KMS-11 (cell line): ENCODE measurements at regions not wholly inside any gene's neighbourhood (a gene's known extent, or its start where the extent isn't known, plus 50 kb on each side); places are given as distances from the start of the nearest gene placed in this dataset.

Source experiments
- H2AFZ ChIP-seq: fragments of 200-600 bp; sonication (generic); 2 replicates; pipeline ENCODE4 v1.6.1; 2016; ENCODE audit warnings: antibody characterized with exemption, mixed run types, low read depth
- H3K27ac ChIP-seq: fragments of 200-600 bp; sonication (generic); 2 replicates; pipeline ENCODE4 v1.6.1; 2016; ENCODE audit warnings: mild to moderate bottlenecking, mixed run types
- H3K27me3 ChIP-seq: fragments of 200-600 bp; sonication (generic); 2 replicates; pipeline ENCODE4 v1.6.1; 2017; ENCODE audit warnings: mild to moderate bottlenecking, low read depth, mixed run types, moderate library complexity; ENCODE audit not compliant: insufficient read depth
- H3K36me3 ChIP-seq: fragments of 200-600 bp; sonication (generic); 2 replicates; pipeline ENCODE4 v1.6.1; 2017; ENCODE audit warnings: mild to moderate bottlenecking, mixed run types; ENCODE audit not compliant: insufficient read depth
- H3K4me1 ChIP-seq: fragments of 200-600 bp; sonication (generic); 2 replicates; pipeline ENCODE4 v1.6.1; 2016; ENCODE audit warnings: mild to moderate bottlenecking, low read depth, mixed run types; ENCODE audit not compliant: poor library complexity, severe bottlenecking
- H3K4me2 ChIP-seq: fragments of 200-600 bp; sonication (generic); 2 replicates; pipeline ENCODE4 v1.7.0; 2016; ENCODE audit warnings: mild to moderate bottlenecking, mixed run types
- H3K4me3 ChIP-seq: fragments of 200-600 bp; sonication (generic); IDR thresholded peaks from 2 replicates; pipeline ENCODE4 v1.6.1; 2017; ENCODE audit warnings: low read depth, low read length, mixed read lengths; ENCODE audit not compliant: insufficient read depth
- H3K79me2 ChIP-seq: fragments of 200-600 bp; sonication (generic); 2 replicates; pipeline ENCODE4 v1.6.1; 2016; ENCODE audit warnings: low read depth, mixed run types; ENCODE audit not compliant: insufficient read depth
- H3K9ac ChIP-seq: fragments of 200-600 bp; sonication (generic); 2 replicates; pipeline ENCODE4 v1.6.1; 2016; ENCODE audit warnings: mild to moderate bottlenecking, mixed run types
- H4K20me1 ChIP-seq: fragments of 200-600 bp; sonication (generic); 2 replicates; pipeline ENCODE4 v1.6.1; 2016; ENCODE audit warnings: mild to moderate bottlenecking, mixed run types; ENCODE audit not compliant: insufficient read depth
- TF ChIP-seq, protein P1 (sequence below): fragments of 200-600 bp; sonication (generic); conservative IDR thresholded peaks from 2 replicates; pipeline ENCODE4 v1.6.1; 2017; ENCODE audit warnings: low read depth, mild to moderate bottlenecking, antibody characterized with exemption, low read length, moderate library complexity, mixed read lengths

DNA sequence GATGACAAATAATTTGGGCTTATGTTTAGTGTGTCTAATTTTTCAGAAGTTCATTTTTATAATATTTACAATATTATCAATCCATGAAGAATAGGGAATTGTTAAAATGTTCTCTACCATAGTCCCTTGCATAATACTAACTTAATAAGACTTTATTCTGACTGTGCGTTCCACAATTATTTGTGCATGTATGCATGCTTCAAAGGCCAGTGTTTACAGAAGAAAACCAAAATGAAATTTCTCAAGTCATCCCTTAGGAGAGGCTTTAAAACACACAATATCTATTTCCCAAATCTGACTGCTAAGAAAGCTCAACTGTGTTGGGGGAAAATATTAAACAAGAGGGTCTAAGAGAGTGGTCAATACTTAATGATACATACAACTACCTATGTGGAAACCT is 226.3 kb upstream of the ANKRD50 start:
- Histone ChIP-seq H3K4me1 (no peaks in the 10 kb centered on the region), H3K9ac (no peak overlapping the region), H3K27me3 (no peaks in the 10 kb centered on the region), H2AFZ (no peak overlapping the region), H4K20me1 (no peaks in the 10 kb centered on the region), H3K79me2 (no peaks in the 10 kb centered on the region), H3K4me2 (no peak overlapping the region), H3K27ac (no peak overlapping the region), H3K4me3 (no peak overlapping the region), H3K36me3 (no peaks in the 10 kb centered on the region)
- TF ChIP-seq, protein P1, sequence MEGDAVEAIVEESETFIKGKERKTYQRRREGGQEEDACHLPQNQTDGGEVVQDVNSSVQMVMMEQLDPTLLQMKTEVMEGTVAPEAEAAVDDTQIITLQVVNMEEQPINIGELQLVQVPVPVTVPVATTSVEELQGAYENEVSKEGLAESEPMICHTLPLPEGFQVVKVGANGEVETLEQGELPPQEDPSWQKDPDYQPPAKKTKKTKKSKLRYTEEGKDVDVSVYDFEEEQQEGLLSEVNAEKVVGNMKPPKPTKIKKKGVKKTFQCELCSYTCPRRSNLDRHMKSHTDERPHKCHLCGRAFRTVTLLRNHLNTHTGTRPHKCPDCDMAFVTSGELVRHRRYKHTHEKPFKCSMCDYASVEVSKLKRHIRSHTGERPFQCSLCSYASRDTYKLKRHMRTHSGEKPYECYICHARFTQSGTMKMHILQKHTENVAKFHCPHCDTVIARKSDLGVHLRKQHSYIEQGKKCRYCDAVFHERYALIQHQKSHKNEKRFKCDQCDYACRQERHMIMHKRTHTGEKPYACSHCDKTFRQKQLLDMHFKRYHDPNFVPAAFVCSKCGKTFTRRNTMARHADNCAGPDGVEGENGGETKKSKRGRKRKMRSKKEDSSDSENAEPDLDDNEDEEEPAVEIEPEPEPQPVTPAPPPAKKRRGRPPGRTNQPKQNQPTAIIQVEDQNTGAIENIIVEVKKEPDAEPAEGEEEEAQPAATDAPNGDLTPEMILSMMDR, result no peak

DNA sequence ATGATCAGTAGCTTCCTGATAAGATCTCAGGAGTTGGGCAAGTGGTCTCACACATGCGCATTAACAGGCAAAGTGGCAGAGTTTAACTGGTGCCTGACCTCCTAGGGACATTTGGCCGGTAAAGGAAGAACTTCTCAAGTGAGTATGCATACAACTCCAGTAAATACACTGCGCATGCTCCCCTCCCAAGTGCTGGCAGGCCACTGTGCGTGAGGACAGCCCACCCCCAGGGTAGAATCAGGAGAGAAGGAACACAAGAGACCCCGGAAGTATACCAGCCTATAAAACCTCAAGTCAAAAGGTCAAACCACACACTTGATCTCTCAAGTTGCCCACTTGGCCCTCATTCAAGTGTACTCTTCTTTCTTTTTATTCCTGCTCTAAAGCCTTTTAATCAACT is 225.5 kb upstream of the ANKRD50 start:
- no peaks in the 10 kb centered on the region for H4K20me1 ChIP-seq
- no peak overlapping the region for H3K9ac ChIP-seq
- no peak overlapping the region for H3K4me2 ChIP-seq
- no peaks in the 10 kb centered on the region for H3K27me3 ChIP-seq
- no peak overlapping the region for H3K4me3 ChIP-seq
- H3K27ac ChIP-seq, result no peak overlapping the region
- no peak overlapping the region for H2AFZ ChIP-seq
- TF ChIP-seq, protein P1, result no peak
- no peaks in the 10 kb centered on the region for H3K4me1 ChIP-seq
- H3K36me3 ChIP-seq, result no peaks in the 10 kb centered on the region
- no peaks in the 10 kb centered on the region for H3K79me2 ChIP-seq

DNA sequence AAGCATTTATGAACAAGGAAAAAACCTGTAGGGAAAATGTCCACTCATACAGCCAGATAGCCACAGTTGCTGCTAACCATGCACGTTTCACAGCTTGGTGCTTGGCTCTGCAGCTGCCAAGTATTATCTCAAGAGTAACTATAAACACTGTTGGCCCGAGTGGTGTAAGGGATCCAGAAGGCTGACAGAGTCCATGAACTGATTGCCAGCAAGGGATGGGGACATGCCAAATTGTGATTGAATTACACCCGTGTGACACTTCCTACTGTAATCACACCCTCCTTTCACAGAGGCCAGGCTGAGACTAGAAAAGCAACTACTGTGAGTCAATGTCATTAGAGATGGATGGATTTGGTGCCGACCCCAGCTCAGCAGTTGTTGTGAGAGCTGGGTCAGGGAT is 223.9 kb upstream of the ANKRD50 start:
- Histone ChIP-seq H2AFZ (no peak overlapping the region), H3K27ac (no peak overlapping the region), H3K36me3 (no peaks in the 10 kb centered on the region), H3K4me2 (no peak overlapping the region), H3K9ac (no peak overlapping the region), H4K20me1 (no peaks in the 10 kb centered on the region), H3K4me1 (no peaks in the 10 kb centered on the region), H3K4me3 (no peak overlapping the region), H3K79me2 (no peaks in the 10 kb centered on the region), H3K27me3 (no peaks in the 10 kb centered on the region)
- TF ChIP-seq, protein P1, result no peak

DNA sequence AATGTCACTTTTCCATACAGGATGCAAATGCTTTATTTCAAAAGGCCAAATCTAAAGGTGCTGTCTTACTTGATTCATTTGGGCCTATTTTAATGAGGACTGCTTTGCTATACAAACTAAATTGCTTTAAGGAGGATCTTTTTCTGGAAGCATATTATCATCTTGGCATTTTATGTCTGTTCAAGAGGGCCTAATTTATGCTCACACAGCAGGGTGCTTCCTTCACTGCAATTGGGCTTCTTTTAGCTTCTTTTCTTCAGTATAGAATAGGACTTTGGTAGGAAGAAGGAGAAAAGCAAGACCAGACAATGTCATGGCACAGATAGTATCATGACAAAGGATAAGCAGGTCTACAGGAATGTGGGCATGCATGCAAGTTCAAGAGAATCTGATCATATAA is 222.4 kb upstream of the ANKRD50 start:
- Histone ChIP-seq H3K27ac (no peak overlapping the region), H3K9ac (no peak overlapping the region), H3K79me2 (no peaks in the 10 kb centered on the region), H4K20me1 (no peaks in the 10 kb centered on the region), H3K4me2 (no peak overlapping the region), H3K4me3 (no peak overlapping the region), H3K27me3 (no peaks in the 10 kb centered on the region), H3K4me1 (no peaks in the 10 kb centered on the region), H3K36me3 (no peaks in the 10 kb centered on the region), H2AFZ (no peak overlapping the region)
- TF ChIP-seq, protein P1, result no peak

DNA sequence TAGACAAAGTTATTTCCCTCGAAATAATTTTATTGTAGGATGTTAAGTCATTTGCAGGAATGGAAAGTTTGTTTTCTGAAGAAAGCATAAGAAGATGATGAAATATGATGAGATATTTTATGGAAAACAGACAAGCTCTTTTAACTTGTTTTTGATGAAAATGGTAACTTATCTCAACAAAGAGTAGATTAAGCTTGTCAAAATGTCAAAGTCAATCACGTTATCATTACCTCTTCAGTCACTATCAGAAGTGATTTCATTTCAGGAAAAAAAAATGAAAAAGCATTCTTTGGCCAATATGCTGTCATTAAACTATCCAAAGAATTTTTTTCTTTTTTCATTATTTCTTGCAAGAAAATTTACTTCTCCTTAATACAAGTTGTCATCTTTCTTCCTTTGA is 221.0 kb upstream of the ANKRD50 start:
- TF ChIP-seq, protein P1, result no peak
- Histone ChIP-seq H2AFZ (no peak overlapping the region), H3K27me3 (no peaks in the 10 kb centered on the region), H3K9ac (no peak overlapping the region), H3K4me2 (no peak overlapping the region), H3K36me3 (no peaks in the 10 kb centered on the region), H3K4me1 (peaks cover 7% of the 10 kb centered on the region), H3K79me2 (no peaks in the 10 kb centered on the region), H3K27ac (no peak overlapping the region), H4K20me1 (no peaks in the 10 kb centered on the region), H3K4me3 (no peak overlapping the region)
